ENCODE measurements at regions not wholly inside any gene's neighbourhood (a gene's known extent, or its start where the extent isn't known, plus 50 kb on each side); places are given as distances from the start of the nearest gene placed in this dataset.
"Not testable (repeated sequence)": the region's sequence is repeated elsewhere in the genome, so short reads cannot be mapped to it uniquely, and the experiment has no call there.

DNA sequence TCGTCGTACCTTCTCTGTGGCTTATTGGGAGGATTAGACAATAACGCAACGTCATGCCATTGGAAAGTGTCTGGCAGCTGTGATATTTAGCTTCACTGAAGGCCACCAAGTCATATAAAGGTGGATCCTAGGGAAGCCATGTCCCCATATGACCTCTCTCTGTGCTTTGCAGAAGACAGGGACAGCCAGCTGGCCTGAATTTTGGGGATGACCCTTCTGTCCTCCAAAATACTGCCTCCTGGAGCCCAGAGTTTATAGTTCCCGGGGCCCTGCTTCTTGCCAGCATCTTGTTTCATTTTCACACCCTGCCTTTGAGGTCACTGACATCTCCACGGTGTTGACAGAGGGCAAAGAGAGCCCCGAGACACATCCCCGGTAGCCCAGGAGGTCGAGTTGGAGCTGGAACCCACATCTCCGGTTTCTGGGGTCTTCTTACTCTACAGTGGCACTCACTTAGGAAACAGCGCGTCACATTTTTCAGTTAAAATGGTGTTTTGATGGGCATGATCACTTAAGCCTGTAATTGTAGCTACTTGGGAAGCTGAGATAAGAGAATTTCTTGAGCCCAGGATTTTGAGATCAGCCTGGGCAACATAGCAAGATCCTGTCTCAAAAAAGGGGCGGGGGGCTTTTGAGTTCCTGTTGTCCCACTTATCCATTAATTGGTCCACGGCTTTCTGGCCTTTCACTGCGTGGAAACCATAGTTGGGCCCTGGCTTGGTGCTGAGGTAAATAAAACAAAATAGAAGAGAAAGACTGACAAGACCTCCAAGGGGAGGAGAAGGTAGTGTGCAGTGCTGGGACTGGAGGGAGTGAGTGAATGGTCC lies 101.1 kb downstream of the DDX1 start:
- H3K4me1 ChIP-seq (ENCODE audit: control insufficient read depth in 1 of 2, insufficient read depth in 2 of 2, low read length in 2 of 2): no peaks in the 10 kb centered on the region
- no peaks in the 10 kb centered on the region for H3K9me3 ChIP-seq (ENCODE audit: control insufficient read depth in 1 of 2, low read length in 2 of 2)
- H3K27ac ChIP-seq (ENCODE audit: low read length): no peak overlapping the region
- no peaks in the 10 kb centered on the region for H3K27me3 ChIP-seq (ENCODE audit: low read depth, low read length)
- H3K4me3 ChIP-seq (ENCODE audit: low read depth in 1 of 2, low read length in 2 of 2): no peak overlapping the region
- no peaks in the 10 kb centered on the region for H3K36me3 ChIP-seq (ENCODE audit: control insufficient read depth in 1 of 2, insufficient read depth in 2 of 2, low read length in 2 of 2)

DNA sequence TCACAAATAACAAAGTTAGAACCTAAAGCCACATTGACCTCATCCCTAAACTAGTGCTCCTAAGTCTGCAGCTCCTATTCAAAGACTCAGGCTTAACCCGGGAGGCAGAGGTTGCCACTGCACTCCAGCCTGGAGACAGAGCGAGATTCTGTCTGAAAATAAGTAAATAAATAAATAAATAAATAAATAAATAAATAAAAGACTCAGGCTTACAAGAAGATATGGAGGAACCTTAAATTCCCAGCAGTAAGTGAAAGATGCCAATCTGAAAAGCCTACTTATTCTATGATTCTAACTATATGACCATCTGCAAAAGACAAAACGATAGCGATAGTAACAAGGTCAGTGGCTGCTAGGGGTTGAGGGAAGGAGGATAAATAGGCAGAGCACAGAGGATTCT lies 101.7 kb downstream of the DDX1 start:
- H3K27me3 ChIP-seq (ENCODE audit: low read depth, low read length): no peaks in the 10 kb centered on the region
- H3K4me3 ChIP-seq (ENCODE audit: low read depth in 1 of 2, low read length in 2 of 2): no peak overlapping the region
- no peaks in the 10 kb centered on the region for H3K9me3 ChIP-seq (ENCODE audit: control insufficient read depth in 1 of 2, low read length in 2 of 2)

DNA sequence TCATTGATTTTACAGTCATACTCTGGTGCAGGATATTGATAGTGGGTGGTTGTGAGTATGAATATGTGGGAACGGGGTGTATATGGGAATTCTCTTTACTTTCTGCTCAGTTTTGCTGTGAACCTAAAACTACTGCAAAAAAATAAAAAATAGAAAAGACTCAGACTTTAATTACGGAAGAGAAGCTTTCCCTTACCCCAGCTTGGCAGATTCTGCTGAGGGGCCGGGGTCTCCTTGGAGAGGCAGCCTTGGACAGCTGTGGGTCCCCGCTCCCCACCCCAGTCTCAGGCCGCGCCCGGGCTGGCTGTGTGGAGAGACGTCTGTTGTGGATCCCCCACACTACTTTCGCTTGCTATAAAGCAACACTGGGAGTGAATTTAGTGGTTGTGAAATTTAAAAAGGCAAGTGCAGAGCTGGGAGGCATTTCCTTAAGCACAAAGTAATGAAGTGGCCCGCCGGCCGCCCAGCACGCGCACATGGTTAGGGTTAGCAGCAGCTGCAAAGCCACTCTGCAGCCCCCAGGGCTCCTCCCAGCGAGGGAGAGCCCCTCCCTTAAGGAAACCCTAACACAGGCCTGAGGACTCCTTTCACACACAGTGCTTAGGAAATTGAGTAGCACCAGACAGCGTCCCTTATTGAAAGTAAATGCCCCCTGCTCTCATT lies 102.4 kb downstream of the DDX1 start:
- no peak overlapping the region for H3K4me3 ChIP-seq (ENCODE audit: low read depth in 1 of 2, low read length in 2 of 2)
- no peaks in the 10 kb centered on the region for H3K36me3 ChIP-seq (ENCODE audit: control insufficient read depth in 1 of 2, insufficient read depth in 2 of 2, low read length in 2 of 2)
- H3K27ac ChIP-seq (ENCODE audit: low read length): no peak overlapping the region
- H3K4me1 ChIP-seq (ENCODE audit: control insufficient read depth in 1 of 2, insufficient read depth in 2 of 2, low read length in 2 of 2): no peaks in the 10 kb centered on the region
- no peaks in the 10 kb centered on the region for H3K9me3 ChIP-seq (ENCODE audit: control insufficient read depth in 1 of 2, low read length in 2 of 2)
- H3K27me3 ChIP-seq (ENCODE audit: low read depth, low read length): no peaks in the 10 kb centered on the region

More for the DNA sequence above, 101.7 kb downstream of the DDX1 start:
- H3K27ac ChIP-seq (ENCODE audit: low read length): no peak overlapping the region
- no peaks in the 10 kb centered on the region for H3K4me1 ChIP-seq (ENCODE audit: control insufficient read depth in 1 of 2, insufficient read depth in 2 of 2, low read length in 2 of 2)
- H3K36me3 ChIP-seq (ENCODE audit: control insufficient read depth in 1 of 2, insufficient read depth in 2 of 2, low read length in 2 of 2): no peaks in the 10 kb centered on the region

DNA sequence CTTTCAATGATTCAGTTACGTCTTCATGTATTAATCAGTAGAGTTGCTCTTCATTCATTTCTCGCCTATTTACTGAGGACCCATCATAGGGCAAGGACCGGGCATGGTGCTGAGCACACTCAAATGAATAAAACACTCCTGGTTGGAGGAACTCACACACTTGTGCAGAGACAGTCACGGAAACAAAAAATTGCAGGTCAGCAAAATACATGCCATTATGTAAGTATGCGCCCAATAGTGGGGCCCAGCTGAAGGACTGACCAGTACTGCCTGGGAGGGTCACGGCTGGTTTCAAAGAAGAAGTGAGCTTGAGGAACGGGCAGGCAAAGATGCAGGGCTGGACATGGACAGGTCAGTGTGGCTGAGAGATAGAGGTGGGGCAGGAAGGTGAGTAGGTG lies 102.9 kb downstream of the DDX1 start:
- Histone ChIP-seq H3K4me3 (ENCODE audit: low read depth in 1 of 2, low read length in 2 of 2) (no peak overlapping the region), H3K27me3 (ENCODE audit: low read depth, low read length) (no peaks in the 10 kb centered on the region), H3K9me3 (ENCODE audit: control insufficient read depth in 1 of 2, low read length in 2 of 2) (no peaks in the 10 kb centered on the region), H3K4me1 (ENCODE audit: control insufficient read depth in 1 of 2, insufficient read depth in 2 of 2, low read length in 2 of 2) (no peaks in the 10 kb centered on the region), H3K27ac (ENCODE audit: low read length) (no peak overlapping the region), H3K36me3 (ENCODE audit: control insufficient read depth in 1 of 2, insufficient read depth in 2 of 2, low read length in 2 of 2) (no peaks in the 10 kb centered on the region)

DNA sequence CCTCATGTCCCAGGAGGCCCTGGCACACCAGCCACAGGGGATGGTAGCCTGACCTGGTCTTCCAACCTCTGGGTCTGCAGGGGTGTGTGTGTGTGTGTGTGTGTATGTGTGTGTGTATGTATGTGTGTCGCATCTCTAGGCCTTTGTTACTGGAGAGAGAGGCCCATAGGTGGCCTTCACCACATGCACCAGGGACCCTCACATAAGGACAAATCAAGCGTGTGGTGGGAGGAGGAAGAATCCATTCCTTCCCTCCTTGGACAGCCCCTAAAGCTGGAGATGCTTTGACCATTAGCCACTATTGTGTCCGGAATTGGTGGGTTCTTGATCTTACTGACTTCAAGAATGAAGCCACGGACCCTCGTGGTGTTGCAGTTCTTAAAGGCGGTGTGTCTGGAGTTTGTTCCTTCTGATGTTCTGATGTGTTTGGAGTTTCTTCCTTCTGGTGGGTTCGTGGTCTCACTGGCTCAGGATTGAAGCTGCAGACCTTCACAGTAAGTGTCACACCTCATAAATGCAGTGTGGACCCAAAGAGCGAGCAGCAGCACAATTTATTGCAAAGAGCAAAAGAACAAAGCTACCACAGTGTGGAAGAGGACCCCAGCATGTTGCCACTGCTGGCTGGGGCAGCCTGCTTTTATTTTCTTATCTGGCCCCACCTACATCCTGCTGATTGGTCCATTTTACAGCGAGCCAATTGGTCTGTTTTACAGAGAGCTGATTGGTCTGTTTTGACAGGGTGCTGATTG lies 104.1 kb downstream of the DDX1 start:
- no peaks in the 10 kb centered on the region for H3K4me1 ChIP-seq (ENCODE audit: control insufficient read depth in 1 of 2, insufficient read depth in 2 of 2, low read length in 2 of 2)
- no peaks in the 10 kb centered on the region for H3K36me3 ChIP-seq (ENCODE audit: control insufficient read depth in 1 of 2, insufficient read depth in 2 of 2, low read length in 2 of 2)
- H3K4me3 ChIP-seq (ENCODE audit: low read depth in 1 of 2, low read length in 2 of 2): no peak overlapping the region
- H3K27me3 ChIP-seq (ENCODE audit: low read depth, low read length): no peaks in the 10 kb centered on the region
- no peak overlapping the region for H3K27ac ChIP-seq (ENCODE audit: low read length)
- H3K9me3 ChIP-seq (ENCODE audit: control insufficient read depth in 1 of 2, low read length in 2 of 2): no peaks in the 10 kb centered on the region

DNA sequence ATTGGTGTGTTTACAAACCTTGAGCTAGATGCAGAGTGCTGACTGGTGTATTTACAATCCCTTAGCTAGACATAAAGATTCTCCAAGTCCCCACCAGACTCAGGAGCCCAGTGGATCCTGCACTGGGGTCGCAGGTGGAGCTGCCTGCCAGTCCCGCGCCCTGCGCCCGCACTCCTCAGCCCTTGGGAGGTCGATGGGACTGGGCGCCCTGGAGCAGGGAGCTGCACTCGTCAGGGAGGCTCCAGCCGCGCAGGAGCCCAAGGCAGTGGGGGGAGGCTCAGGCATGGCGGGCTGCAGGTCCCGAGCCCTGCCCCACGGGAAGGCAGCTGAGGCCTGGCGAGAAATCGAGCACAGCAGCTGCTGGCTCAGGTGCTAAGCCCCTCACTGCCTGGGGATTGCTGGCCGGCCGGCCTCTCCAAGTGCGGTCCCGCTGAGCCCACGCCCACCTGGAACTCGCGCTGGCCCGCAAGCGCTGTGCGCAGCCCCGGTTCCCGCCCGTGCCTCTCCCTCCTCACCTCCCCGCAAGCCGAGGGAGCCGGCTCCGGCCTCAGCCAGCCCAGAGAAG lies 105.0 kb downstream of the DDX1 start:
- H3K9me3 ChIP-seq (ENCODE audit: control insufficient read depth in 1 of 2, low read length in 2 of 2); H3K27ac ChIP-seq (ENCODE audit: low read length); H3K27me3 ChIP-seq (ENCODE audit: low read depth, low read length); H3K36me3 ChIP-seq (ENCODE audit: control insufficient read depth in 1 of 2, insufficient read depth in 2 of 2, low read length in 2 of 2); H3K4me1 ChIP-seq (ENCODE audit: control insufficient read depth in 1 of 2, insufficient read depth in 2 of 2, low read length in 2 of 2); H3K4me3 ChIP-seq (ENCODE audit: low read depth in 1 of 2, low read length in 2 of 2): not testable (repeated sequence)

DNA sequence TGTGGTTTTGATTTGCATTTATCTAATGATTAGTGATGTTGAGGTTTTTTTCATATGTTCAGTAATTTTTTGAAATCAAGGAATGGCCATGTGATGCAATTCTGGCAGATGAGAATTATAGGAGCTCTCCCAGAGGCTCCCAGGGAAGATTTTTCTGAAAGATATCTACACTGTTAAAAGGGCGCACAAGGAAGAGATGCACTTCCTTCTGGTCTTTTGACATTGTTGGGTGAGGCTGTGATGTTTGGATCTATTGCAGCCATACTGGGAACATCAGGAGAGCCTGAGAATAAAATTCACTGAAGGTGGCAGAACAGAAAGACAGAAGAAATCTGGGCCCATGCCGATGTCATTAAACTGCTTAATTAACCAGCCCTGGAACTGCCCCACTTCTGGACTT lies 108.5 kb downstream of the DDX1 start:
- Histone ChIP-seq H3K27ac (ENCODE audit: low read length) (no peak overlapping the region), H3K36me3 (ENCODE audit: control insufficient read depth in 1 of 2, insufficient read depth in 2 of 2, low read length in 2 of 2) (no peaks in the 10 kb centered on the region), H3K27me3 (ENCODE audit: low read depth, low read length) (no peaks in the 10 kb centered on the region), H3K9me3 (ENCODE audit: control insufficient read depth in 1 of 2, low read length in 2 of 2) (no peaks in the 10 kb centered on the region), H3K4me3 (ENCODE audit: low read depth in 1 of 2, low read length in 2 of 2) (no peak overlapping the region), H3K4me1 (ENCODE audit: control insufficient read depth in 1 of 2, insufficient read depth in 2 of 2, low read length in 2 of 2) (no peaks in the 10 kb centered on the region)

DNA sequence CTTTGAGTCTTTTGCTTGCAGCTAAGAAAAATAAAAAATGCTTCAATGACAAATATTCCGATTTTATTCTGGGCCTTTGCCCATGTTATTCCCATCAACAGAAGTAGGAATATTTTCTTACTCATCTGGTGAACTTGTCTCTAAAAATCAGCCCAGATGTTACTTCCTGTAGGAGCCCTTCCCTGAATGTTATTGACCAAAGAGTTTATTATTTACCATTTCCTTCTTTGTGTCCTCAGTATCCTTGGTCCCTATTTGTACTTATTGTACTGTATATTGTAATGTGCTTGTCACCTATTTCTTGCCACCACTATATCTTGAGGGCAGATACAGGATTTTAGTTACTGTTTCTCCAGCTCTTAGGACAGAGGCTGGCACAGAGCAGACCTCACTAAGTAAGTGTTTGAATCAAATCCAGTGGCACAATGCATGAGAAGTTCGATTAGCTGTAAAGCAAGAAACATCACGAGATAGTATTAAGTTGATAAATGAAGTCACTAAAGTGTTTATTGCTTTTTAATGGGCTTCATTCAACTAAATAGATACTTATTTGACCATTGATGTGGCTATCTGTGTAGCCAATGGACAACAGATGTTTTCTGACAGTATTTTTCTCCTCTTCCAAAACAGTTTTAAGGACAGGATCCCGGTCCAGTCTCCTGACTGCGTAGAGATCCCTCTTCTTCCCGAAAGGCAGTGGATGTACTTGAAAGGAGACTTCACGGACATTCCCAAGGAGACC lies 109.1 kb downstream of the DDX1 start:
- no peaks in the 10 kb centered on the region for H3K36me3 ChIP-seq (ENCODE audit: control insufficient read depth in 1 of 2, insufficient read depth in 2 of 2, low read length in 2 of 2)
- H3K27me3 ChIP-seq (ENCODE audit: low read depth, low read length): no peaks in the 10 kb centered on the region
- no peak overlapping the region for H3K27ac ChIP-seq (ENCODE audit: low read length)
- no peaks in the 10 kb centered on the region for H3K9me3 ChIP-seq (ENCODE audit: control insufficient read depth in 1 of 2, low read length in 2 of 2)
- no peak overlapping the region for H3K4me3 ChIP-seq (ENCODE audit: low read depth in 1 of 2, low read length in 2 of 2)
- no peaks in the 10 kb centered on the region for H3K4me1 ChIP-seq (ENCODE audit: control insufficient read depth in 1 of 2, insufficient read depth in 2 of 2, low read length in 2 of 2)

DNA sequence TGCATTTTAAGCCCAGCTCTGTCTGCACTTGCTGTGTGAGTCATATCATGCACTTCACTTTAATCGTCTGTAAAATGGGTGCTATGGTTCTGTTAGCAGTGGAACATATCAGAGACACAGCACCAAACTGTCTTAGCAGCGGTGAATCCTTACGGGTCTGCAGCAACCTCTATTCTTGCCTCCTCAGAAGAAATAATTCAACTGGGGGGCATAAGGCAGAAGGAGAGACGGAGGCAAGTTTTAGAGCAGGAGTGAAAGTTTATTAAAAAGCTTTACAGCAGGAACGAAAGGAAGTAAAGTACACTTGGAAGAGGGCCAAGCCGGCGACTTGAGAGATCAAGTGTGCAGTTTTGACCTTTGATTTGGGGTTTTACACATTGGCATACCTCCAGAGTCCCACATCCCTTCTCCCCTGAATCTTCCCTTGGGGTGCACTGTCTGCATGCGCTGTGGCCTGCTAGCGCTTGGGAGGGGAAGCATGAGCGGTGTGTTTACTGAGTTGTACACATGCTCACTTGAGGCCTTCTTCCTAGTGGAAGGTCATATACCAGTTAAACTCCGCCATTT lies 109.8 kb downstream of the DDX1 start:
- Histone ChIP-seq H3K36me3 (ENCODE audit: control insufficient read depth in 1 of 2, insufficient read depth in 2 of 2, low read length in 2 of 2) (no peaks in the 10 kb centered on the region), H3K4me3 (ENCODE audit: low read depth in 1 of 2, low read length in 2 of 2) (no peak overlapping the region), H3K9me3 (ENCODE audit: control insufficient read depth in 1 of 2, low read length in 2 of 2) (no peaks in the 10 kb centered on the region), H3K27me3 (ENCODE audit: low read depth, low read length) (no peaks in the 10 kb centered on the region), H3K4me1 (ENCODE audit: control insufficient read depth in 1 of 2, insufficient read depth in 2 of 2, low read length in 2 of 2) (no peaks in the 10 kb centered on the region), H3K27ac (ENCODE audit: low read length) (no peak overlapping the region)

DNA sequence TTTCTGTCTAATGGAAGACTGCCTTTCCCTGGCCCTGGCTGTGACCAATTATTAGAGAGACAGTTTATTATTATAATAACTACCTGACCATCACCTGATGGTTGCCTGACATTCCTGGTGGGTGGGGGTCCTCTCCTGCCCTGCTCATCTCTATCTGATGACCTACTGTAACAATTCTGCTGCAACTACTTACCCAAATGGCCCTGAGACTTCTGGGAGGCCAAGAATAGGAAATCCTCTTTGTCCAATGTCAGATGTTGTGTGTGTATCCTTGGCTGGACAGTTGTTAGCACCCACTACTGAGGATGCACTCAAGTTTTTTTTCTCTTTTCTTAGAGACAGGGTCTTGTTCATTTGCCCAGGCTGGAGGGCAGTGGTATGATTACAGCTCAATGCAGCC lies 110.3 kb downstream of the DDX1 start:
- Histone ChIP-seq H3K4me3 (ENCODE audit: low read depth in 1 of 2, low read length in 2 of 2) (no peak overlapping the region), H3K36me3 (ENCODE audit: control insufficient read depth in 1 of 2, insufficient read depth in 2 of 2, low read length in 2 of 2) (no peaks in the 10 kb centered on the region), H3K27ac (ENCODE audit: low read length) (no peak overlapping the region), H3K9me3 (ENCODE audit: control insufficient read depth in 1 of 2, low read length in 2 of 2) (no peaks in the 10 kb centered on the region), H3K4me1 (ENCODE audit: control insufficient read depth in 1 of 2, insufficient read depth in 2 of 2, low read length in 2 of 2) (no peaks in the 10 kb centered on the region), H3K27me3 (ENCODE audit: low read depth, low read length) (no peaks in the 10 kb centered on the region)
